Activated CD4-positive, alpha-beta T cell treated with anti-CD3 and anti-CD28 coated beads, Interleukin-2, Interleukin-6, amounts not matched to agents 100 ng/mL and 50 ng/mL, durations not matched to agents 16 hours and 8 hours (primary cell): ENCODE measurements at regions not wholly inside any gene's neighbourhood (a gene's known extent, or its start where the extent isn't known, plus 50 kb on each side); places are given as distances from the start of the nearest gene placed in this dataset.

Source experiments
- DNase-seq: peaks from one replicate; pipeline ENCODE4 v3.0.0-alpha.2; 2020

DNA sequence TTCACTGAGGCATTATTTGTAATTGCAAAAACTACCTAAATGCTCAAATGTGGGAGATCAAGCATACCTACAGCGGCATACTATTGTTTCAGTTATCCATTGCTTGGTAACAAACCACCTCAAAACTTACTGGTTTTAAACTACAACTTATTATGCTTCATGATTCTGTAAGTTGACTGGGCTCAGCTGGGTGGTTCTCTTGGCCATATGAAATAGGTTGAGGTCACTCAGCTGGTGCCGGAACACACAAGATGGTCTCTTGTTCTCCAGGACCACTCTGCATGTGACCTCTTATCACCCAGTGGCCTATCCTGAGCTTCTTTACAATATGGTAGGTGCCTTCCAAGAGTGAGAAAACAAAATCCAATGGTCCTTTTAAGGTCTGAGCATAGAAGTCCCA is 195.4 kb upstream of the FGGY start:
- no peak for DNase-seq

DNA sequence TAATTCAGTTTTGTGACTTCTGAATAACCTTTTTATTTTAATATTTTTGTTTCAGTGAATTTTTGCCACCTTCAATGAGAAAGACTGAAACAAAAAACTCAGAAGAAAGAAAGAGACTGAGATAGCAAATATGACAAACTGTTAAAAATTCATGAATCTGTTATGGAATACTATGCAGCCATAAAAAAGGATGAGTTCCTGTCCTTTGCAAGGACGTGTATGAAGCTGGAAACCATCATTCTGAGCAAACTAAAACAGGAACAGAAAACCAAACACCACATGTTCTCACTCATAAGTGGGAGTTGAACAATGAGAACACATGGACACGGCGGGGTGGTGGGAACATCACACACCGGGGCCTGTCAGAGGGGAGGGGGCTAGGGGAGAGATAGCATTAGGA is 193.4 kb upstream of the FGGY start:
- no peak for DNase-seq

DNA sequence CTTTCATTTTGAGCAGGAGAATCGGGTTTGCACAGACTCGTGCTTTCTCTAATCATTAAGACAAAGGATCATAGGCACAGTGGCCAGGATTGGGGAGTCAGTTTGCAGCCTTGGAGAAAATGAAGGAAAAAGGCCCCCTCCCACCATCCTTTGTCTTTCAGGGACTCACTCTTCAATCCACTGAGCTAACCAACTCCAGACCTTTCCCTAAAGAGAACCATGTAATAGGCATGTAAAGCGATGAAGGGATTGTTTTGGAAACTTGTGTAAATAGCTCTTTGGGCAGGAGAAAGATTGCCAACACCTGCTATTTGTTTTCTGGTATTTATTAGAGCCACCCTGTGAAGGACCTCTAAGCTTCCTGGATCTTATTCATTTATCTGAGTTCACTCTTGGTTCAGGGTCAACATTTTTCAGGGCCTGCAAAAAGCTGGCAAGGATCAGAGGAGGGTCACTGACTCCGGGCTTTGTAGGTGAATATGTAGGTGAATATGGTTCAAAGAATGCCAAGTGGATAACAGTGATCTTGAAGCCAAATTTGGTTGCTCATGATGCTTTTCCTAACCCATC is 192.6 kb upstream of the FGGY start:
- no peak for DNase-seq

DNA sequence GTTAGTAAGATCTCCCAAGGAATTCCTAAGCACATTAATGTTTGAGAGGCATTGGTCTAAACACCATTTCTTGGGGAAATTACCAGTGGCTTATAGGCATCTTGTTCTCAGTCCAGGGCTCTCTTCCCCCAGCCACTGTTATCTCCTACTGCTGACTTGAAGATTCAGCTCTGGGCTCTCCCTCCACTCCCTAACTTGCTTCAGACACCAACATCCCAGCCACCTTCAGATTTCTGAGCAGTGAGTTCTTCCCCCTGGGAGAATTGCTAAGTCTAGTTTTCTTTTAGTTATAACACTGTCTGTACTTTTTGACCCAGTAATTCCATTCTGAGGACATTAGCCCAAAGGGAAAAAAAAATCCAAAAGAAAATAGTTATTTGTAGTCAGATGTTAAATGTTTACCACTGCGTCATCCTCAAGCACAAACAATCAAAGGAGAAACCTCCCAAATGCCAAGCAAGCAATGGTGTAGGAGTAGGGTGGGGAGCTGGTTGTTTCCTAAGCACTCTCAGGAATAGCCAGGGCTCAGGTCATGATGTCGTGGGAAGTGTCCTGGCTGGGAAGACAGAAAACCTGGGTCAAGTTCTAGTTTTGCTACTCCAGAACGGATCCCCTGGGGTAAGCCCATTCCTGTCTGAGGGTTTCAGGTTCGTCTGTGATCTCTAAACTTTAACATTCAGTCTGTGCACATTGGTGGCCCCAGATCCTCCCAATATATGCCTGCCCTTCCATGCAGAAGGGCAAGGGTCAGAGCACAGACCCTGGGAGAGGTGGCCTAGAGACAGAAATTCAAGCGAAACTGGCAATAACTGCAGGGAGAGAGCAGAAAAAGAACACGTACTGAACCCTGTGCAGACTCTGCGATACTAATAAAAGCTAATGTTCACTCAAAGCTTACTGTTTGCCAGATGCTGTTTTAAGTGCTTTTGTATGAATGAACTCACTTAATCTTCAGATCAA is 191.1 kb upstream of the FGGY start:
- no peak for DNase-seq

DNA sequence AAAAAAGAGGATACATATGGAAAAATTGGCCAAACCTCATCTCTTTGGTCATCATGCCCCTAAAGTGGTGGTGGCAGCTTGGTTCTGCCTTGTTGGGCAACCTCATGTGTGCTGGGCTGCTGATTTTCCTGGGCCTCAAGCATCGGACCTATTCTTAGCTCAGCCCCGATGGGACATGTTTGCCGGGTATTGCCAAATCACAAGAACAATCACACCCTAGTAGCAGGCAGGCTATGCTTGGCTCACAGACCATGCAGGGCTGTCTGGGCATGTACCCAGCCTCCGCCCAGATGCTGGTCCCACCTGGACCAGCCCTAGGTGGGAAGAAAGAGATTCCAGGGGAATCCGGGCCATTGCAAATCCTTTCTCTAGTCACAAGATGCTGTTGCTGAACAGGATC is 189.4 kb upstream of the FGGY start:
- no peak for DNase-seq

DNA sequence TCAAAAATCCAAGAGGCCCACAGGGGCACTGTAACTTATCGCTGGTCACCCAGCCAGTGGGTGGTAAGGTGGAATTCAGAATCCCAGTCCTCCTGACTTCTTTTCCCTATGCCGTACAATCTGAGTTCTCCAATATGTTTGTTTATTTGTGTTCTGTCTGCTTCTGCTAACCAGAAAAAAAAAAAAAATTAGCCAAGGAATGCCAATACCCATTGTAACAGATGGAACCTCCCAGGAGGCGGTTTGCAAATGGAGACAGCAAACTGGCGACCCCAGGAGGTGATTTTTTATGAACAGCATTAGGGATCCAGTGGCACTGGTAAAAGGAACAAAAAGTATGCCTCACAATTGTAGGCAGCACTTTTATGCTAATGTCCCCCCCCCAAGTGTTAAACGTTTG is 189.0 kb upstream of the FGGY start:
- DNase-seq: no peak

DNA sequence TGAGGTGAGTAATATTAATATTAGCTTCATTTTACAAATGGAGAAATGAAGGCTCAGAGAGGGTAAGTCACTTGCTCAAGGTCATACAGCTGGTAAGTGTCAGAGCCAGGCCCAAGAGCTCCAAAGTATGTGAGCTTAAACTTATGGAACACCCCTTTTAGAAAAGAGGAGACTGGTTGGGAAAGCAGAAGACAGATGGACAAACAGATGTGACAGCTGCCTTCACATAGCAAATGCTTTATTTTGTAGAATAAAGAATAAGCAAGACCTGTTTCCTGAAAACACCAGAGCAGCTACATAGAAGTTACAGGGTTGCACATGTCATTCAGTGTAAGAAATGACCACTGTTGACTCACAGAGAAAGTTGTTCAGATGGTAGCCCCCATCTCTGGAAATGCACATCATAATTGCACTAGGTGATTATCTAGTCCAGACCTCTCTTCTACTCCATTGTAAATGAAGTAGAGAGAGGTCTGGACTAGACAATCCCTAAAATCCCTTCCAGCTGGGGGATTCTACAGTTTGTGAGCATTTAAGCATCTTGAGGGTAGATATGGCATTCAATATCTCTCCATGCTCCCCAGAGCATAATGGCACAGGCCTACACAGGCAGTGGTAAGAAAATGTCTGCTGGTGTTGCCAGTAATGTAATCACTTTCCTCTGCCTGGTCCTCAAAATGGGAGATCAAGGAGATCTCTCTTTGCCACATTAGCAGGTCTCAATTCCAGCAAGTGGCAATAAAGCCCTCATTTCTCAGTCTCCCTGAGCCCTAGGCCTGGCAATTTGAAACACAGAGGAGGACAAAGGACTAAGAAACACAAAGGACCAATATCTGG is 188.2 kb upstream of the FGGY start:
- DNase-seq: no peak

DNA sequence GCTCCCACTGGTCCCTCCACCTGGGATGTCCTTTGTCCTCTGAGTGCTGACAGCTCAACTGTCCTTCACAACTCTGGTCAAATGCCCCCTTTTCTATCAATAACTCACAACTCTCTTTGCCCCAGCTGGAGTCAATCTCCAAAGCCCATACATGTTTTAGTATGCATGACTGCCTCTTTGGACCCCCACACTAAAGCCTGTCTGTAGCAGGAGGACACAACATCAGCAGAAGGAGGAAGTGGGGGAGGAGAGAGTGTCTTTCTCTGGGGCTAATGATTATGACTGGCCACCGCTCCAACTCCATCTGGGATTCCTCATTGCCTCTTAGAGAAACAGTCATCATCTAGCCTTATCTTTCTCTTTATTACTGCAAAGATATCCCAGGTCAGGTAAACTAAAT is 186.6 kb upstream of the FGGY start:
- no peak for DNase-seq

DNA sequence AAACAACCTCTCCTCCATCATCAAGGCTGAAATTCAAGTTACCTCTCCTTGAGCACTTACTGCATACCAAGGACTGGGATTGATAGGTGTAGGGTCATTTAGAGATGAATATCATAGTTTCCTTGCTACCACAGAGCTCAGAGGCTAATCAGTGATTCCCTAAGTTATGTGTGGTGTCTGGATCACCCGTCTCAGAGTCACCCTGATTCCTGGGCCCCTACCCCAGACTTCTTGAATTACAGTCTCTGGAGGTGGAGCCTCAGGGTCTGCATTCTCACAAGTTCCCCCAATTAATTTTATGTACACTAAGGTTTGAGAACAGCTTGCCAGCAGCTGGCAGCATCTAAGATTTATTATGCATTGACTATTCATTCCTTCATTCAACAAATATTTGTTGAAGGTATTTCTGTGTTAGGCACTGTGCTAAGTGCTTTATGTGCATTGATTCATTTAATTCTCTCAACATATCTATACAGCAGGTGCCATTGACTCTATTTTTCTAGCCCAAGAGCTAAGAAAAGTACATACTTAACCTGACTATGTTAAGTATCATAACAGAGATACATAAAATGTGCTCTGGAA is 182.9 kb upstream of the FGGY start:
- DNase-seq: no peak

DNA sequence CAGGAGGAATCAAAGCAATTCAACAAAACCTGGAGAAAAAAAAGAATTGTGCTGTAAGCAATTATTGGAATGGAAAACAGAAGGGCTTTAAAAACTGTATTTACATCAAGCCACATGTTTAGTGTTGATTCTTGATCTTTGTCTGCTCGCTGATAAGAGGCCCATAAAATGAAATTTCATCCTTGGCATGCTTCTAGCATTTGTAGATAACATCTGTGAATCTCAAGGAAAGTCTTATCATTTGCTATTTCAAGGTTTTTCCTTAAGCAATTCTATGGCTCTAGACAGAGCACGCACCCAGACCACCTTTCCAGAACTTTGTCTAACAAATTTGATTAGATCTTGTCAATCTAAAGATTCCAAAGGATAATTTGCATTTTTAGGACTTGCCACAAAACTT is 181.0 kb upstream of the FGGY start:
- DNase-seq: no peak

DNA sequence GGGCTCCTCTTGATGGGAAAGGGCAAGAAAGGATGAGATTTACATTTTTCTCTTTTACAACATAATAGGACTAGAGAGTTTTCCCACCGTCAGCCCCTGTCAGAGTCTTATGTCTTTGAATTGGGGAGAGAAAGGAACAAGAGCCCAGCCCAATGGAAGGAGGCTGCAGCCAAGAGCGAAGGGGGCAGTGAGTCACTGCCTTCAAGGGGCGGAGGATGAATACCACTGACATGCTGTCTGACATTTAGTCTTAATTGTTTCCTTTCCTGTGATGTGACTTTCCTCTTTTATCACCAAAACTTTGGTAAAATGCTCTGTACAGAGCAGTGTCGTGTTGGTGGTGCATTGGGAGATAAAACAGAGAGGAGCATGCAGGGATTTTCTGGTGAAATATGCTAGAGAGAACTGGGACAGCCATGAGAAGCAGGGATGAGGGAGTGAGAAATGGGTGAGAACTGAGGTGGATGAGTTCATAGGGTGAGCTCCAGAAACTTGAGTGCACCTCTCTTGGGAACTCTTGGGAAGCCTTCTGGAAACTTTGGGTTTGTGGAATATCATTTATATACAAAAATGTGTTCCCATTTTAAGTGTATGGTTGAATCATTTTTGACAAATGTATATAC is 179.9 kb upstream of the FGGY start:
- DNase-seq: no peak

DNA sequence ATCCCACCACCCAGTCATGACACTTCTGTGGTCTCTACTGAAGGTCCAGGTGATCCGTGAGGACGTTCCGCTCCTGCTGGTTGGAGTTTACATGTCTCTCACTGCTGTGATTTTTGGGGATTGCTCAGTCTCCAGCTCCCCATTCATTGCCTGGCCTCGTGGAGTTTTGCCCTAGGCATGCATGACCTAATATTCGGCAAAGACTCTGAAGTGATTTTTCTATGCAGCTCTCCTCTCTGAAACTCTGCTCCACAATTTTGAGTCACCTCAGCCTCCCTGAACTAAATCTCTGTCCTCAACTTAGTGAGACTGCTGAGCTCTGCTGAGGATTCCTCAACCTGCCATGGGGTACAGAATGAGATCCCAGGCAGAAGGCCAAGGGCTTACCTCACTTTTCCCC is 174.4 kb upstream of the FGGY start:
- no peak for DNase-seq

DNA sequence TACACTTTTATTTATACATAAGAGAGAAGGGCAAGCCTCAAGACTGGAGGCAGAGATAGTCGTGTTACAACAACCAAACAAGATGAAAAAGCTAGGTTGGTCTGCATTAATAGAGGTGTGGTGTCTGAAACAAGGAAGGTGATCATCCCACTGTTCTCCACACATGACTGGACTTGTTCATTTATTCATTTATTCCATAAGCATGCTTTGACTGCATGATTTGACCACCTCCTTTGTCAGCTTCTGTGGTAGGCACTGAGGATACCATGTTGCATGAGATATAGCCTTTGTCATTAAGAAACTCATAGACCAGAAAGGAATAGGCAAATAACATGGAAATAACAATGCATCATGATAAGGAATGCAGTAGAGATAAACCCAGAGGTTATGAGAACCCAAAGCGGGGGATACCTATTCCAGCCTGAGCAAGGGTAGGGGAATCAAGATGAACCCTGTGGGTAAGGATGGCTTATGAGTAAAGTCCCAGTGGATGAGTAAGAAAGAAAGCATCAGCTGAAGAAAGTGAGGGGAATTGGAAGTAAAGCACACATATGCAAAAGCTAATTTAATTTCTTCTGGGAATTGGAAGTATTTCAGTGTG is 173.7 kb upstream of the FGGY start:
- DNase-seq: no peak

DNA sequence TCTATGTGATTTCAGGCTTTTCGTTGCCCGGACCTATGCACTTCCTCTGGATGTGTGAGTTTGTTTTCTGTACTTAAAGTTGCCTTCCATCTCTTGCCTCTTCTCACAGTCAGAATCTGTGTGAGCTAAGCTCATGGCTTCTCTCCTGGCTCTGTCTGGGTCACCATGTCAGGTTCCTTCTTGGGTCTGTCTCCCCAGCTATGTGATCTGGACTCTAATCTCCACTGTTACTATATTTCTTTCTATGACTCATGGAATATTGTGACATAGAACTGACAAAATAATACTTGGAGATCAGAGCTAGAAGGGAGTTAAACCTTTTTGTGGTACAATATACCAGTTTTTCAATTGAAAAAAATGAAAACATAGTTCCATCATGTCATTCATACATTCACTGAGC is 172.7 kb upstream of the FGGY start:
- DNase-seq: no peak

DNA sequence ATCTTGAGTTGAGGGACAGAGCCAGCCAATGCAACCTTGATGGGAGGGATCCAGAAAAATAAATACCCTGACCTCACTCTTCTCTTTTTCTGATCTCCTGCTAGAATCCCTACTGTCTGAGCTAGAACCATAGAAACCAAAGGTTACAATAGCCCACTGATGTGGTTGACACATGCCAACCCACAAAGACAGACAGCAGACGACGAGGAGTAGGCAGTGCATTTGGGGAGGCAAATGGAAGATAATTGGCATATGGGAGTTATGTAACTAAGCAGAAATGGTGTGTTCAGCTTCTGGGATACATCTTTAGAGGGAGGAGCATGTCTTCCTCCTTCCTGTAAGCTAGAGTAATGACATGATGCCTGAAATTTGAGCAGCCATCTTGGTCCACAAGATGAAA is 171.7 kb upstream of the FGGY start:
- no peak for DNase-seq

DNA sequence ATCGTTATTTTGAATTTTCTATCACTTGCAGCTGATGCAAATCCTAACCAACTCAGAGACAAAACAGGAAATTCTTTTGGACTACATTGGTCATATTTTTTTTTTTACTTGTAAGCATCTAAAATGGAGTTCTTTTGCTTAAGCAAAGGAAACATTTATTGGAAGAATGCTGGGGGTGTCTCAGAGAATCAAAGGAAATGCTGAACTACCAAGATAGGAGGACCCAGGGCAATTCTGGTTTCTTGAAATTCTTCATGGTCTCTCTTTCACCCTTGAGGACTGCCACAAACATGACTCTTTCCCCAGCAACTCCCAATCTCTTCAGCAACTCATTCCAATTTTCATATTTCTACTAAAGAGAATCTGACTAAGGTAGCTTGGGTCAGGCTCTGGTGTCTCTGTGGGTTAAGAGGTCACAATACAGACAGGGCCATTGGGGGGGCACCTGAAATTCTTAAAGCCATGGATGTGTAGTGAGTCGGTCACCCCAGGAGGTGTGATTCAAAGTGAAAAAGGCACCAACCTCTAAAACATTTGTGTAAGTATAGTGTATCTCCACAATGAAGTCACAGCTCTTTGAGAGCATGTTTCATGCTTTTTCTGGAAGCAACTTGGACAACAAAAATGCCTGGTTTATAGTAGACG is 171.1 kb upstream of the FGGY start:
- peak; percentile 3 for DNase-seq

DNA sequence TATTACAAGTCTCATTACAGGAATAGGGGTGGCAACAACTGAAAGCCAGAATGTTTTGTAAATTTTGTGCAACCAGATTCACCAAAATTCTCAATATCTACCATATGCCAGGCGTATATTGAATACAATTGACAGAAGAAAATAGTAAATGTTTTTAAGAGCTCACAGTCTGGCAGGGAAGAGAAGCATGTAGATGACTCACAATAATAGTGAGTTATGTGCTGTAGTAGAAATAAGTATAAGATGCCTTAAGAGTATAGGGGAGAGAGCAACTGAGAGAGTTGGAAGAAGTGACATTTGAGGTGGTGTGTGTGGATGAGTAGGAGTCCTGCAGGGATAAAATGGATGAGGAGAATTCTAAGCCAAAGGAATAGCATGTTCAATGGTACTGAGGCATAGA is 170.5 kb upstream of the FGGY start:
- no peak for DNase-seq

DNA sequence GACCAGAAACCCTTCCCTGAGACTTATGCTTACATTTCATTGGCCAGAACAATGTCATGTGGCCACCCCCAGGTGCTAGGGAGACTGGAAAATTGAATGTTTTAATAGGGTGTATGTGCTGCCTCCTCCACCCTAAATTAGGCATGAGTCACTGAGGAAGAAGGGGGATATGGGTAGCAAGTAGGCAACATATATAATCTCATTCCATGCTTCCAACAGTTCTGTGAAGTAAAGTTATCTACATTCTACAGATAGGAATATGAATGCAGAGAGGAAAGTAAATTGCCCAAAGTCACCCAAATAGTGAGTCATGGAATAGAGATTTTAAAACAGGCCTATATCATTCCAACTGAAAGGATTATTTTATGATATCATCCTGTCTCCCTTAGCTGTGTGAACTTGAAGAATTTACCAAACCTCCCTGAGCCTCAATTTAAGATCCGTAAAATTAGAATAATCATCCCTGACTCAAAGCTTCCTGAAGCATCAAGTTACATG is 168.6 kb upstream of the FGGY start:
- no peak for DNase-seq

DNA sequence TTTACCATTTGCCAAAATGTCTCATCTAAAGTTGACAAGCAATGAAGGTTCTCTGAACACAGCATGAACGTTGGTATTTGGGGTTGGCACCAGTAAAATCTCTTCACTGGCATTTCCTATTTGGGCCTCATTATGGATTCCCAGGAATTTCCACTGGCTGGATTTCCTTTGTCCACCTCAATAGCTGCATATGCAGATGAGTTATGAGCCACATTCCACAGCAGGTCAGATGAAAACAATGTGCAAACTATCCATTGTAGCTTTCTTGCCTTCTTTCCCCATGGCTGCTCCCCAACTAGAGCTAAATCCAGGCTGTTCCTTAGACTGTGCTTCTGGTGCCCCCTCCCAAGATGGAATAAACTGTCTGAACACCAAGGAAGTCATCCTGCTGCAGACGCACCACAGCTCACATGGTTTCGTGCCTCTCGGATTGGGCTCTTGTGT is 168.1 kb upstream of the FGGY start:
- DNase-seq: no peak

DNA sequence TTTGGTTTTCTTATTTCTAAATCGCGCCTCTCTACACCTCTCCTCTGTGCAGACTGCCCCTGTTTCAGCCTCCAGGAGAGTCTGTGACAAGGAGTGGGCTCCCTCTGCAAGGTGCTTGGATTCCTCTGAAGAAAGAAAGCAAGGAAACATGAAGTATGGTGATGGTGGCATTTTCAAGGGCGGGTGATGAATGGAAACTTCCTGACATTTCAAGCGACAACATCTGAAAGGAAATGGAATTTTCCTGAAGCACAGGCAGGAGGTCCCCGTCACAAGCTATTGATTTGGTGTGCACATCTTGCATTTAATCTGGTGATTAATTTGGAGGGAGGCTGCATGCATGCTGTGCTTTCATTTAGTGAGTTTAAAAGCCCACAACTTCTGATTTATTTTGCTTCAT is 164.6 kb upstream of the FGGY start:
- no peak for DNase-seq

DNA sequence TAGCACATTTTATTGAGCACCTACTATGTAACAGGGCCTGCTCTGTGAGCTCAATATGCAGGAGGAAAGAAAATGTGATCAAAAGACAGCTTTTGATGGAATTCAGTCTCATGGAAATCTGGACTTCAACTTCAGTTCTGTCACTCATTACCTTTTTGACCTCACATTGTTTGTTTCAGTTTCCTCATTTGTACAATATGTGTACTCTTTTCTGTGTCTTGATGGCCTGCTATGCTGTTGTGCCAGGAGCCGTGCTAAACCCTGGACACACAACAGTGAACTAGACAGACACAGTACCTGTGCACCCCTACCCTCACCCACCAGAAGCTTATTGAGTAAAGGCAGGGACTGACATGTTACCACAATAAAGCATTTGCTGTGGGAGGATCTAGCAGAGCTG is 162.9 kb upstream of the FGGY start:
- DNase-seq: no peak

DNA sequence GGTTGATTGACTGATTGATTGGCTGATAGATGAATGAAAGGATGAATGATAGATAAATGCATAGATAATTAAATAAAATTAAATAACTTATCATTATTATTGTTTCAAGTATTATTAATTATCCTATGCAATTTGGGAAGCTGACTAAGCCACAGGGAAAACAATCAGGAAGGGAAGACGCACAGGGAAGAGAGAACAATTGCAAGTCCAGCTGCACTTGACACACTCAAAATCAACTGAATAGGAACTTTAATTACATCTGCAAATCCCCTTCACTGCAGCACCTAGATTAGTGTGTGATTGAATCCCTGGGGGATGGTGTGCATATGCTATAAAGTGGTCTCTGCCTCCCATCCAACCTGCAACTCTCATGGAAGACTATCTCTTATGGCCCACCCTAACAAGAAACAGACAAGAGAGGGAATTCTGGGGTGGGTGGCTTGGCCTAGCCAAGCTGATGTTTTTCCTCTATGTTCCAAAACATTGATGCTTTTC is 161.1 kb upstream of the FGGY start:
- DNase-seq: no peak
